Fibroblast of mammary gland (primary cell): ENCODE measurements at regions not wholly inside any gene's neighbourhood (a gene's known extent, or its start where the extent isn't known, plus 50 kb on each side); places are given as distances from the start of the nearest gene placed in this dataset.

Experiments used
- DNase-seq: peaks from one replicate; pipeline ENCODE4 v3.0.0-alpha.2; 2010; ENCODE audit warnings: low read depth
- H3K4me3 ChIP-seq: 2 replicates; pipeline ENCODE4 v1.5.1; 2011; ENCODE audit warnings: low read depth, mild to moderate bottlenecking, low read length, moderate library complexity; ENCODE audit not compliant: control insufficient read depth
- TF ChIP-seq, protein P1 (sequence below): conservative IDR thresholded peaks from 2 replicates; pipeline ENCODE4 v1.5.1; 2011; ENCODE audit warnings: low read depth, low read length, inconsistent platforms; ENCODE audit not compliant: control insufficient read depth, insufficient read depth

DNA sequence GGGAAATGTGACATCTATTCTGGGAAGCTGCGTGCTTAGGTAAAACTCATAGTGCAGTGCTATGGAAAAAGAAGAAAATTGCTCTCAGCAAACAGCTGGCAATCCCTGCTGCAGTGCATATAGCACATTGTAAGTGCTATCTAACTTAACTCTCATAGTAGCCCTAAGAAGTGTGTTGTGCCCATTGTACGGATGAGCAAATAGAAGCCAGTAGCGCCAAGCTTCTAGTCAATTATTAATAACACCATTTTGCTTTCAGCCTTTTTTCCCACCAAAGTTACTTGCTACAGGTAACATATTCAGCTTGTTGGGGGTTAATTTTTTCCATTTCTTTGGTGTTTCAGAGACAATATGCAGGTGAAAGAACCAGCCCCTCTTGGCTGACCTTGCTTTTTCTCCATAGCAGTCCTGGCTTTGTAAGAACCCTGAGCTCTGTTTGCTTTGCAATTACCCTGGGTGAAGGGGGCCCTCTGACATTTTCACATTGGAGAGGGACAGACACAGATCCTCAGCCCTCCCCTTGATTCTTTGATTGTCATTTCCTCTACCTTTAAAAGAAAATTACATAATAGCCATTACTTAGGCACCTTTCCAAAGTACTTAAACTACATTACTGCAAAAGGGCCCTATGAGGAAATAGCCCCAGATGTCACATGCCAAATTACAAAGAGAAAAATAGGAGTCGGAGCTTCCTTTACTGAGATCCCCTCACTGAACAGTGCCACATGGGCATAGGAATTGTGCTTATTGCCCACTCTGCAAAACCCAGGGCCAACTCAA, 576.2 kb upstream of the TBX3 start:
- TF ChIP-seq, protein P1, sequence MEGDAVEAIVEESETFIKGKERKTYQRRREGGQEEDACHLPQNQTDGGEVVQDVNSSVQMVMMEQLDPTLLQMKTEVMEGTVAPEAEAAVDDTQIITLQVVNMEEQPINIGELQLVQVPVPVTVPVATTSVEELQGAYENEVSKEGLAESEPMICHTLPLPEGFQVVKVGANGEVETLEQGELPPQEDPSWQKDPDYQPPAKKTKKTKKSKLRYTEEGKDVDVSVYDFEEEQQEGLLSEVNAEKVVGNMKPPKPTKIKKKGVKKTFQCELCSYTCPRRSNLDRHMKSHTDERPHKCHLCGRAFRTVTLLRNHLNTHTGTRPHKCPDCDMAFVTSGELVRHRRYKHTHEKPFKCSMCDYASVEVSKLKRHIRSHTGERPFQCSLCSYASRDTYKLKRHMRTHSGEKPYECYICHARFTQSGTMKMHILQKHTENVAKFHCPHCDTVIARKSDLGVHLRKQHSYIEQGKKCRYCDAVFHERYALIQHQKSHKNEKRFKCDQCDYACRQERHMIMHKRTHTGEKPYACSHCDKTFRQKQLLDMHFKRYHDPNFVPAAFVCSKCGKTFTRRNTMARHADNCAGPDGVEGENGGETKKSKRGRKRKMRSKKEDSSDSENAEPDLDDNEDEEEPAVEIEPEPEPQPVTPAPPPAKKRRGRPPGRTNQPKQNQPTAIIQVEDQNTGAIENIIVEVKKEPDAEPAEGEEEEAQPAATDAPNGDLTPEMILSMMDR: no peak
- DNase-seq: no peak
- H3K4me3 ChIP-seq: no peak overlapping the region

- TF ChIP-seq, protein P1: no peak
- no peak overlapping the region for H3K4me3 ChIP-seq
- DNase-seq: peak; percentile 69
Observed at GRCh38 chr12:115257791-115258190, 573.8 kb upstream of the TBX3 start.

- TF ChIP-seq, protein P1: no peak
- no peak for DNase-seq
- H3K4me3 ChIP-seq: no peak overlapping the region
Observed at GRCh38 chr12:115255962-115256361, 572.0 kb upstream of the TBX3 start.

DNA sequence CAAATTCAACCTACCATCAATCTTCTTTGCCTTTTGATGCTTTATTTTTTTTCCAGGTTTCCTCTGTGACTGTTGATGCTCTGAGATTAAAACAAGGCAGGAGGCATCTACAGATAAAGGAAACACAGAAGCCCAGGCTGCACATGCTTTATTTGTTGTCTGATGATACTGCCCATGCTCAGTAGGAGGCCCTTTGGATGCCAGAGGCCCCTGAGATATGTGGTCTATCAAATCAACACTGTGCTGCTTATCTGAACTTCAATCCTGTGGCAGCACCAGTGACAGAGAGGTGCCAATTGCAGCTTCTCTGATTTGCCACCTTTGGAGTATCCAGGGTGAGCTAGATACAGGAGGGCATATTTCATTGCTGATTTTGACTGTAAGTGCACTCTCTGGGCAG, 571.3 kb upstream of the TBX3 start:
- H3K4me3 ChIP-seq: no peak overlapping the region
- DNase-seq: no peak
- TF ChIP-seq, protein P1: no peak

- H3K4me3 ChIP-seq: no peak overlapping the region
- TF ChIP-seq, protein P1: no peak
- DNase-seq: no peak
Observed at GRCh38 chr12:115253049-115253448, 569.1 kb upstream of the TBX3 start.

GRCh38 chr12:115251727-115252126, 567.8 kb upstream of the TBX3 start:
- DNase-seq: no peak
- TF ChIP-seq, protein P1: no peak
- no peak overlapping the region for H3K4me3 ChIP-seq

DNA sequence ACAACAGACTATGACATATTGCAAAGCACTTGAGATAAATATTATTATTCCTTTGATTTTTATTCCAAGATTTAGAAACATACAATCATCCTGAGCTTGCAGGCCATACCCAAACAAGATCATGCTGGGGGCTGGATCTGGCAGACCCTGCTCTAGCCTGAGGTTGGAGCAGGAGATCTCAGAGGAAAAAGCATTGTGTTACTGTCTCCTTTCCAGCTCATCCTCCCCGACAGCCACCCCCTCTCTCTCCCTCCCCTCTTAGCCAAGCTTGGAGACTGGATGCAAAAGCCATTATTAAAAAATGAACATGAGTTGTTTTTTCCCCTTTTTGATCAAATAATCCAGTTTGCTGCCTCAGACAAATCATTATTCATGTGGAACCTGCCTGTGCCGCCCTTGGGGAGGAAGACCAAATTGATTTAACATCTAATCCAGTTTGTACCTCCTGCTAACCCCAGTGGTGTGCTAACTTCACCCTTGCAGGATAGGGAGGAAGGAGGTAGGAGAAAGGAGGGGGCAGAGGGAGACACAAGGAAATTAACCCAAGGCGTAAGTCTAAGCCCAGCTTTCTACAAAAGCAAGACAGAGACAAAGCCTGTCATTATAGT, 565.8 kb upstream of the TBX3 start:
- H3K4me3 ChIP-seq: no peak overlapping the region
- TF ChIP-seq, protein P1: no peak
- no peak for DNase-seq
